Tibial nerve (tissue), 4 donors: ENCODE measurements at regions not wholly inside any gene's neighbourhood (a gene's known extent, or its start where the extent isn't known, plus 50 kb on each side); places are given as distances from the start of the nearest gene placed in this dataset.

ENCODE experiments used
- DNase-seq, 2 donors: peaks; one replicate each; pipeline ENCODE4 v3.0.0-alpha.2; 2019; ENCODE audit warnings: low spot score in 2 of 2
- H3K27ac ChIP-seq, 4 donors: fragments of 200-600 bp; sonication (generic) in 3 of 4; one replicate each; pipeline ENCODE4 v1.5.1; 2017 to 2019; ENCODE audit warnings: mild to moderate bottlenecking in 1 of 4
- H3K27me3 ChIP-seq, 2 donors: fragments of 200-600 bp; sonication (generic) in 1 of 2; one replicate each; pipeline versions ENCODE4 v1.5.1 to v1.6.0; 2017 to 2019
- H3K36me3 ChIP-seq, 3 donors: fragments of 200-600 bp; sonication (generic); one replicate each; pipeline ENCODE4 v1.5.1; 2018 to 2019
- H3K4me1 ChIP-seq, 4 donors: fragments of 200-600 bp; sonication (generic) in 3 of 4; one replicate each; pipeline ENCODE4 v1.5.1; 2017 to 2019
- H3K4me3 ChIP-seq, 4 donors: fragments of 200-600 bp; sonication (generic) in 3 of 4; one replicate each; pipeline ENCODE4 v1.5.1; 2017 to 2019; ENCODE audit warnings: mild to moderate bottlenecking in 1 of 4, moderate library complexity in 1 of 4
- H3K9me3 ChIP-seq, 4 donors: fragments of 200-600 bp; sonication (generic) in 3 of 4; one replicate each; pipeline ENCODE4 v1.5.1; 2017 to 2019
- CTCF ChIP-seq, 5 experiments: fragments of 200-600 bp in 3 of 5; fragments of 450-650 bp in 2 of 5; sonication (generic) in 3 of 5; IDR thresholded peaks; one replicate each; pipeline ENCODE4 v1.5.1; 2016 to 2019; ENCODE audit warnings: antibody characterized with exemption in 5 of 5, mild to moderate bottlenecking in 3 of 5, moderate library complexity in 2 of 5
- EP300 ChIP-seq, 2 donors: sonication (generic); formaldehyde crosslinking; IDR thresholded peaks; one replicate each; pipeline ENCODE4 v1.6.1; 2017; ENCODE audit warnings: antibody characterized with exemption in 2 of 2, mild to moderate bottlenecking in 1 of 2
- POLR2A ChIP-seq, 2 donors: fragments of 450-650 bp; IDR thresholded peaks; one replicate each; pipeline ENCODE4 v1.6.1; 2017; ENCODE audit warnings: antibody characterized with exemption in 2 of 2, mild to moderate bottlenecking in 2 of 2, moderate library complexity in 2 of 2
- WGBS, 2 donors: methylation state at CpG; one replicate each; pipeline ENCODE4 v1.1.5; 2018; 5-methylcytosine and 5-hydroxymethylcytosine counted together

- Histone ChIP-seq H3K36me3 (no peaks in the 10 kb centered on the region), H3K27me3 (no peaks in the 10 kb centered on the region), H3K4me1 (no peaks in the 10 kb centered on the region), H3K9me3 (peaks cover 0 to 5% (median 0%) of the 10 kb centered on the region in 4 donors), H3K4me3 (no peak overlapping the region), H3K27ac (no peak overlapping the region)
- 40% methylated on average over 6 of the region's 6 CpGs for WGBS, 2 donors
- no peak for TF ChIP-seq POLR2A (IDR thresholded peaks at IDR 0.05)
- no peak for TF ChIP-seq EP300 (IDR thresholded peaks at IDR 0.05)
- no peak for TF ChIP-seq CTCF (IDR thresholded peaks at IDR 0.05)
- DNase-seq = no peak
Observed at GRCh38 chr6:16872543-16873235, 111.4 kb upstream of the ATXN1 start.

- DNase-seq = no peak
- Histone ChIP-seq H3K36me3 (no peaks in the 10 kb centered on the region), H3K9me3 (no peaks in the 10 kb centered on the region), H3K4me1 (no peaks in the 10 kb centered on the region), H3K4me3 (no peak overlapping the region), H3K27ac (no peak overlapping the region), H3K27me3 (no peaks in the 10 kb centered on the region)
- TF ChIP-seq CTCF (IDR thresholded peaks at IDR 0.05) = no peak
- no peak for TF ChIP-seq EP300 (IDR thresholded peaks at IDR 0.05)
- TF ChIP-seq POLR2A (IDR thresholded peaks at IDR 0.05) = no peak
- 89 to 93% methylated on average over 5 of the region's 5 CpGs for WGBS, 2 donors
Observed at GRCh38 chr6:16871047-16871446, 109.8 kb upstream of the ATXN1 start.

DNA sequence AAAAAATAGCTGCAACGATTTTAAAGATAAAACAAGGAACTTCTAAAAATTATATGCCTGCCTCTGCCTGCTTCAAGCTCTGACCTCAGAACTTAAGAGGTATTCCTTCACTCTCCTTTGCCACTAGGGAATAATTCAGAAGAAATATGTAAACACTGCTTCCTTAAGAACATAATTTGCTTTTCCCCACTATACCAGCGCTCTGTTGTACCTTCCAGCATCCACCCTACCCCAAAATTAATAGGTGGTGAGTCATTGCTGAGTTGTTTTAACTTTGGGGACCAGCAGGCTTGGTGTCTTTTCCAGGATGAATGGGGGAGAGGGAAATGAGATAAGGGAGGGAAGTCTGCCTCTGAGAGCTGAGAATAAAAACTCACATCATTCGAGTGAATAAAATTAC lies 107.7 kb upstream of the ATXN1 start:
- H3K27ac ChIP-seq = no peak overlapping the region
- TF ChIP-seq EP300 (IDR thresholded peaks at IDR 0.05) = no peak
- no peak for TF ChIP-seq CTCF (IDR thresholded peaks at IDR 0.05)
- TF ChIP-seq POLR2A (IDR thresholded peaks at IDR 0.05) = no peak
- H3K36me3 ChIP-seq = no peaks in the 10 kb centered on the region
- no peak overlapping the region for H3K4me3 ChIP-seq
- H3K4me1 ChIP-seq = no peaks in the 10 kb centered on the region
- H3K27me3 ChIP-seq = no peaks in the 10 kb centered on the region
- DNase-seq = no peak
- 46 to 53% methylated on average over 3 of the region's 3 CpGs for WGBS, 2 donors
- no peaks in the 10 kb centered on the region for H3K9me3 ChIP-seq

DNA sequence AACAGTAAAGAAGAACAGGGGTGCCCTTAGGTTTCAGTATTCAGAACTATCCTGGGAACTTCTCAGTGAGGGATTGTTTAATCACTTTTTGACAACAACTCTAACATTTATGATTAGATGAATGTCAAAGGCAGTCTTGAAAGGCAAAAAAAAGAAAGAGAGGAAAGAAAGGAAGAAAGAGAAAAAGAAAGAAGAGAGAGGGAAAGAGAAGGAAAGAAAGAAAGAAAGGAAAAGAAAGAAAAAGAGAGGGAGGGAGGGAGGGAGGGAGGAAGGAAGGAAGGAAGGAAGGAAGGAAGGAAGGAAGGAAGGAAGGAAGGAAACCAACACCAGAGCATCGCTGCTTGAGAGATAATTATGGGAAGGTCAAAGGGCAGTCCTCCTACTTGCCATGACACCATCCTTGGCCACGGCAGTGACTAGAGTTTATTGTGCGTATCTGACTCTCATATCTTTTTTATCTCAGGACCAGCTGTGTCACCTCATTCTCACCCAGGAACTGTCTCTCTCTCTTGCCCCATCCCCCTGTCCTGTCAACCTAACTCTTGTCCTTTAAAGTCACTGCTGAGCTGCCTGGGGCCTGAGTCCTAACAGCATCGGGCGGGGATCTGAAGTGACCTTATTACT lies 96.8 kb upstream of the ATXN1 start:
- TF ChIP-seq EP300 (IDR thresholded peaks at IDR 0.05) (no peak), POLR2A (IDR thresholded peaks at IDR 0.05) (no peak), CTCF (IDR thresholded peaks at IDR 0.05) (no peak)
- Histone ChIP-seq H3K4me1 (no peaks in the 10 kb centered on the region), H3K27ac (no peak overlapping the region), H3K9me3 (no peaks in the 10 kb centered on the region), H3K36me3 (no peaks in the 10 kb centered on the region), H3K27me3 (no peaks in the 10 kb centered on the region), H3K4me3 (no peak overlapping the region)
- WGBS, 2 donors = 67 to 71% methylated on average over 5 of the region's 5 CpGs
- no peak for DNase-seq

- Histone ChIP-seq H3K36me3 (no peaks in the 10 kb centered on the region), H3K9me3 (no peaks in the 10 kb centered on the region), H3K4me3 (no peak overlapping the region), H3K27ac (no peak overlapping the region), H3K27me3 (no peaks in the 10 kb centered on the region), H3K4me1 (peaks cover 0 to 8% (median 0%) of the 10 kb centered on the region in 4 donors)
- TF ChIP-seq CTCF (IDR thresholded peaks at IDR 0.05) (no peak), EP300 (IDR thresholded peaks at IDR 0.05) (no peak), POLR2A (IDR thresholded peaks at IDR 0.05) (no peak)
- no peak for DNase-seq
Observed at GRCh38 chr6:16855460-16855859, 94.2 kb upstream of the ATXN1 start.
